ENCODE measurements at regions not wholly inside any gene's neighbourhood (a gene's known extent, or its start where the extent isn't known, plus 50 kb on each side); places are given as distances from the start of the nearest gene placed in this dataset.
"Not testable (repeated sequence)": the region's sequence is repeated elsewhere in the genome, so short reads cannot be mapped to it uniquely, and the experiment has no call there.

GRCh38 chr2:173715441-173715840 lies 249.7 kb downstream of the SP3 start:
- no peaks in the 10 kb centered on the region for H3K4me1 ChIP-seq
- no peak for DNase-seq
- no peaks in the 10 kb centered on the region for H3K36me3 ChIP-seq
- no peak overlapping the region for H3K27ac ChIP-seq
- WGBS, 2 donors (ENCODE audit: low coverage in 1 of 2), result 74 to 79% methylated on average over 4 to 5 of the region's 5 CpGs
- H3K27me3 ChIP-seq, result no peaks in the 10 kb centered on the region
- intact Hi-C loops (cut with DNase I; ENCODE audit: low total_unique reads), result no loop called here
- no peaks in the 10 kb centered on the region for H3K9me3 ChIP-seq
- in situ Hi-C loops (cut with MboI; ENCODE audit: low pct_ligation_motif_present in 1 of 4, low pct_unique_long_range_greater_than_20kb in 1 of 4, low sequenced_read_pairs in 3 of 4), result no loop called here
- H3K4me3 ChIP-seq, result no peak overlapping the region
- TF ChIP-seq POLR2A (IDR thresholded peaks at IDR 0.05), result no peak
- no peak for TF ChIP-seq EP300 (IDR thresholded peaks at IDR 0.05; ENCODE audit: low read depth)
- no peak for TF ChIP-seq POLR2AphosphoS5 (IDR thresholded peaks at IDR 0.05)
- TF ChIP-seq CTCF (IDR thresholded peaks at IDR 0.05), result no peak

GRCh38 chr2:173716458-173717052 lies 248.6 kb downstream of the SP3 start:
- Histone ChIP-seq H3K4me3 (no peak overlapping the region), H3K4me1 (no peaks in the 10 kb centered on the region), H3K9me3 (no peaks in the 10 kb centered on the region), H3K36me3 (no peaks in the 10 kb centered on the region), H3K27me3 (no peaks in the 10 kb centered on the region), H3K27ac (no peak overlapping the region)
- WGBS, 2 donors (ENCODE audit: low coverage in 1 of 2), result 57 to 83% methylated on average over 1 of the region's 1 CpG
- intact Hi-C loops (cut with DNase I; ENCODE audit: low total_unique reads), result no loop called here
- in situ Hi-C loops (cut with MboI; ENCODE audit: low pct_ligation_motif_present in 1 of 4, low pct_unique_long_range_greater_than_20kb in 1 of 4, low sequenced_read_pairs in 3 of 4), result no loop called here
- no peak for DNase-seq
- TF ChIP-seq EP300 (IDR thresholded peaks at IDR 0.05; ENCODE audit: low read depth) (no peak), POLR2AphosphoS5 (IDR thresholded peaks at IDR 0.05) (no peak), CTCF (IDR thresholded peaks at IDR 0.05) (no peak), POLR2A (IDR thresholded peaks at IDR 0.05) (no peak)

DNA sequence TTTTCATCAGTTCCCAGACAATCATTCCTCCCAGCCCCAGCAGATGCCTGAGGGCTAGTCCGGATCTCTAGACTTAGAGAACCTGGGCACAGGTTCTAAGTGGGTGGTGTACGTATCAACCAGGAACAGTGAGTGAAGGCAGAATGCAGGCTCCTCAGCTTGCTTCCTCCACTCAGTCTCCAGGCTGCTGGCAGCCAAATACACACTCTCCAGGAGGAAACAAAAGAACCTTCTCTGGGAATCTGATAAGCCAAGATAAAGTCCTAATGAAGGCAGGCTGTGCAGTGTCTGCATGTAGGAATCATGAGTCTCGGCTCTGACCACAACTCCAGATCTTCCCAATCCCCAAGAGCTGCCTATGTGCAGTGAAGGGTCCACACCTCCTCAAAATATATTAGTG lies 245.7 kb downstream of the SP3 start:
- Histone ChIP-seq H3K9me3 (no peaks in the 10 kb centered on the region), H3K4me1 (no peaks in the 10 kb centered on the region), H3K27me3 (no peaks in the 10 kb centered on the region), H3K36me3 (no peaks in the 10 kb centered on the region), H3K4me3 (no peak overlapping the region), H3K27ac (no peak overlapping the region)
- 89 to 100% methylated on average over 2 to 3 of the region's 3 CpGs for WGBS, 2 donors (ENCODE audit: low coverage in 1 of 2)
- DNase-seq, result no peak
- intact Hi-C loops (cut with DNase I; ENCODE audit: low total_unique reads), result no loop called here
- no peak for TF ChIP-seq POLR2A (IDR thresholded peaks at IDR 0.05)
- no peak for TF ChIP-seq EP300 (IDR thresholded peaks at IDR 0.05; ENCODE audit: low read depth)
- in situ Hi-C loops (cut with MboI; ENCODE audit: low pct_ligation_motif_present in 1 of 4, low pct_unique_long_range_greater_than_20kb in 1 of 4, low sequenced_read_pairs in 3 of 4), result no loop called here

DNA sequence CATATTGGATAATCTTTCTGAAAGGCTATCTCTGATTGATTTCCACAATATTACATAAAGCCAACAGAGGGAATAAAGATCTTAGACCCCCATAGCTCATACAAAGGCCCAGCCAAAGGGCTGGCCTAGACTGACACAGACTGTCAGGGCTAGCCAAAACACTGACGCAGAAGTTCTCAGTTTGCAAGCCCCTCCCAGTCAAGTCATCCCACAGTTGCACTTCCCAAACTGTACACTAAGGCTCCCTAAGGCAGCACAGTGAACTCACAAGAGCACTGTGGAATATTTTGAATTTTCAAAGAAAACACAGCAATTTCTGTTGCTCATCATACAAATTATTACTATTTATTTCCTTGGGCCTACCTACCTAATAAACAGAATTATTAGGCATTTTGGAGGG lies 244.9 kb downstream of the SP3 start:
- in situ Hi-C loops (cut with MboI; ENCODE audit: low pct_ligation_motif_present in 1 of 4, low pct_unique_long_range_greater_than_20kb in 1 of 4, low sequenced_read_pairs in 3 of 4), result no loop called here
- H3K4me3 ChIP-seq, result no peak overlapping the region
- no peaks in the 10 kb centered on the region for H3K27me3 ChIP-seq
- H3K36me3 ChIP-seq, result no peaks in the 10 kb centered on the region
- 59 to 80% methylated on average over 1 of the region's 1 CpG for WGBS, 2 donors (ENCODE audit: low coverage in 1 of 2)
- no peaks in the 10 kb centered on the region for H3K9me3 ChIP-seq
- no peak overlapping the region for H3K27ac ChIP-seq
- H3K4me1 ChIP-seq, result no peaks in the 10 kb centered on the region
- no peak for DNase-seq
- no peak for TF ChIP-seq POLR2AphosphoS5 (IDR thresholded peaks at IDR 0.05)
- no peak for TF ChIP-seq POLR2A (IDR thresholded peaks at IDR 0.05)
- TF ChIP-seq CTCF (IDR thresholded peaks at IDR 0.05), result no peak
- no peak for TF ChIP-seq EP300 (IDR thresholded peaks at IDR 0.05; ENCODE audit: low read depth)
- intact Hi-C loops (cut with DNase I; ENCODE audit: low total_unique reads), result no loop called here

- Histone ChIP-seq H3K4me3 (no peak overlapping the region), H3K27me3 (no peaks in the 10 kb centered on the region), H3K9me3 (no peaks in the 10 kb centered on the region), H3K36me3 (no peaks in the 10 kb centered on the region), H3K27ac (no peak overlapping the region), H3K4me1 (no peaks in the 10 kb centered on the region)
- DNase-seq, result no peak
- intact Hi-C loops (cut with DNase I; ENCODE audit: low total_unique reads), result no loop called here
- WGBS, 2 donors (ENCODE audit: low coverage in 1 of 2), result 77 to 81% methylated on average over 4 of the region's 4 CpGs
- in situ Hi-C loops (cut with MboI; ENCODE audit: low pct_ligation_motif_present in 1 of 4, low pct_unique_long_range_greater_than_20kb in 1 of 4, low sequenced_read_pairs in 3 of 4), result no loop called here
- TF ChIP-seq POLR2A (IDR thresholded peaks at IDR 0.05) (no peak), EP300 (IDR thresholded peaks at IDR 0.05; ENCODE audit: low read depth) (no peak), POLR2AphosphoS5 (IDR thresholded peaks at IDR 0.05) (no peak), CTCF (IDR thresholded peaks at IDR 0.05) (no peak)
Observed at GRCh38 chr2:173734797-173735196, 230.4 kb downstream of the SP3 start.

- intact Hi-C loops (cut with DNase I; ENCODE audit: low total_unique reads); H3K36me3 ChIP-seq; H3K27ac ChIP-seq; H3K9me3 ChIP-seq; H3K4me3 ChIP-seq; H3K27me3 ChIP-seq; H3K4me1 ChIP-seq; DNase-seq; in situ Hi-C loops (cut with MboI; ENCODE audit: low pct_ligation_motif_present in 1 of 4, low pct_unique_long_range_greater_than_20kb in 1 of 4, low sequenced_read_pairs in 3 of 4): not testable (repeated sequence)
Observed at GRCh38 chr2:173737954-173738575, 227.1 kb downstream of the SP3 start.

Data from transverse colon (tissue), 4 donors.